ENCODE measurements at regions not wholly inside any gene's neighbourhood (a gene's known extent, or its start where the extent isn't known, plus 50 kb on each side); places are given as distances from the start of the nearest gene placed in this dataset.

DNA sequence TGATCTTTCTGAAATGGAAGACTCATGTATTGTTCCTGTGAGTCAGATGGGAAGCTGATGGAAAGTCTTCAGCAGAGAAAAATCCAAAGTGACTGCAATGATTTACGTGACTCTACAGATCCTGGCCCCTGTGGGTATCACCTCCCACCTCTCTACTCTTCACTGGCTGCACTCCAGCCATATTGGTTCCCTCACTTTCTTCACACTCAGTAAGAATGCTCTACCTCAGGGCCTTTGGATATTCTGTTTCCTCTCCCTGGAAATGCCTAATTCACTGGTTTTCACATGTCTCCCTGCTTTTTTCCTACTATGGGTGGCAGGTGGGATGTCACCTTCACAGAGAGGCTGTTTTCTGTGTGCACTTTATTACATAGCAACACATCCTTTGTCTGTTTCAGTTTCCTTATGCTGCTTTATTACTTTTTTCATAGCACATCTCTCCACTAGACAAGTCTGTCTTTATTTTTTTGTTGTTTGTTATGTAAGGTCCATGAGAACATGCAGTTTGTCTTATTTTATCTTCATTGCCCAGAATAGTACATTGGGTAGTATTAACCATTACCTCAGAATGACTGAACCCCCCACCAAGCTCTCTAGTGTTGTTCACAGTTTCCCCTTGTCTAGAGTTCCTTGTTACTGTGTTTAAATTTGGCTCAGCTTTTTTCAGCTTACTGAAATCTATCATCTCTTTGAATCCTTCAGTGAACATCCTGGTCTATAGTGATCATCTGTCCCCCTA, 57.6 kb upstream of the CLNK start:
- DNase-seq: no peak
- 75 to 95% (median 93%) methylated on average over 1 of the region's 1 CpG for WGBS, 4 donors
- H3K9me3 ChIP-seq (replicated peaks in 1 of 3): no peaks in the 10 kb centered on the region
- H3K4me3 ChIP-seq: no peak overlapping the region
- no peaks in the 10 kb centered on the region for H3K36me3 ChIP-seq (replicated peaks in 1 of 2)
- no peaks in the 10 kb centered on the region for H3K27me3 ChIP-seq
- H3K4me1 ChIP-seq (replicated peaks in 1 of 2): no peaks in the 10 kb centered on the region
- intact Hi-C loops (cut with DNase I): no loop called here
- no peak overlapping the region for H3K27ac ChIP-seq
- TF ChIP-seq POLR2A (IDR thresholded peaks at IDR 0.05): no peak
- TF ChIP-seq, protein P1, sequence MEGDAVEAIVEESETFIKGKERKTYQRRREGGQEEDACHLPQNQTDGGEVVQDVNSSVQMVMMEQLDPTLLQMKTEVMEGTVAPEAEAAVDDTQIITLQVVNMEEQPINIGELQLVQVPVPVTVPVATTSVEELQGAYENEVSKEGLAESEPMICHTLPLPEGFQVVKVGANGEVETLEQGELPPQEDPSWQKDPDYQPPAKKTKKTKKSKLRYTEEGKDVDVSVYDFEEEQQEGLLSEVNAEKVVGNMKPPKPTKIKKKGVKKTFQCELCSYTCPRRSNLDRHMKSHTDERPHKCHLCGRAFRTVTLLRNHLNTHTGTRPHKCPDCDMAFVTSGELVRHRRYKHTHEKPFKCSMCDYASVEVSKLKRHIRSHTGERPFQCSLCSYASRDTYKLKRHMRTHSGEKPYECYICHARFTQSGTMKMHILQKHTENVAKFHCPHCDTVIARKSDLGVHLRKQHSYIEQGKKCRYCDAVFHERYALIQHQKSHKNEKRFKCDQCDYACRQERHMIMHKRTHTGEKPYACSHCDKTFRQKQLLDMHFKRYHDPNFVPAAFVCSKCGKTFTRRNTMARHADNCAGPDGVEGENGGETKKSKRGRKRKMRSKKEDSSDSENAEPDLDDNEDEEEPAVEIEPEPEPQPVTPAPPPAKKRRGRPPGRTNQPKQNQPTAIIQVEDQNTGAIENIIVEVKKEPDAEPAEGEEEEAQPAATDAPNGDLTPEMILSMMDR (IDR thresholded peaks at IDR 0.05): no peak

DNA sequence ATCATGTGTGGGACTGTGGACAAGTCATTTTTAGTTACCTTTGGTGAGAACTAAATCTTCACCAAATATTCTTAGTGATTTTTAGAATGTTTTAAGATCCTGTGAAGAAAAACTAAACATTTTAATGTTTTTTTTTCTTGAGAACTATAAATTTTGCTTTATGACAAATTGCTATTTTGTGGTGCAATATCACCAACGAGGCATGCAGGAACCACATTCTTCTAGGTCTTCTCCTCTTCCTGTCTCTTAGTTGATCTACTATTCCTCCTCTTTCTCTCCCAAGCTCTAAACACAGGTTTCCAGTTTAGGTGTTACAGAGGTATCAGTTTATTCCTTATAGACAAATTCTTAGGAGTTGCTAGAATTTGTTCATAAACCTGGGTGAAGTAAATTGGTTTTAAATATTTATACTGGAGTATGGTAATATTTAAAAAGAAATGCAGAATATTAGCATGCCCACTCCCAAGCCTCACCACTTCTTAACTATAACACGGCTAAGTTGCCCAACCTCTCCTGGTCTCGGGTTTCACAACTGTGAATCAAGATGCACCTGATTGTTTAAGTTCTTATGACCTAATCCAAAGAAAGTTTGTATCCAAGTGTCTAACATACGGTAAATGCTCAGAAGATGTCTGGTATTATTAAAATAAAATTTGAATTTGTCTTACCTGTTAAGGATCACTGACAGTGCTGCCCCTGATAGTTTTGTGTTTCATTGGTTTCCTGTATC, 56.5 kb upstream of the CLNK start:
- Histone ChIP-seq H3K4me1 (replicated peaks in 1 of 2) (no peaks in the 10 kb centered on the region), H3K27ac (no peak overlapping the region), H3K4me3 (no peak overlapping the region), H3K36me3 (replicated peaks in 1 of 2) (no peaks in the 10 kb centered on the region), H3K9me3 (replicated peaks in 1 of 3) (no peaks in the 10 kb centered on the region), H3K27me3 (no peaks in the 10 kb centered on the region)
- TF ChIP-seq, protein P1 (IDR thresholded peaks at IDR 0.05): no peak
- TF ChIP-seq POLR2A (IDR thresholded peaks at IDR 0.05): no peak
- WGBS, 4 donors: 74 to 76% (median 75%) methylated on average over 4 of the region's 4 CpGs
- no peak for DNase-seq
- intact Hi-C loops (cut with DNase I): no loop called here

DNA sequence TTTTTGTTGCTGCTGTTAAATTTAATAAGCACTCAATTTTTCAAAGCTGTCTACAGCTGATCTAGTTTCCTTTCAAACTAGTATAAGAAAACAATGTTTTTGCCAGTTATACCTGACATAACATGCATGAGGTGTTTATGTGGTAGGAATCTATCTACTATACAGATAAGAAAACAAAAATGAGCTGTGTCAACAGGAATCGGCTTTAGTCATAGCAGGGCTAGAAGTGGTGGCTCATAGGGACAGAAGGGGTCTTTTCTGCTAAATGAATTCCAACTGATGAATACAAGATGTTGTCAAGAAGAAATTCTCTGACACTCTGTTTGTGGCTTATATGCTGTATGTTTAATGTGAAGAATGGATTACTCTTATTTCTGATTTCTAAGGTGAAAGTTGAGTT, 55.7 kb upstream of the CLNK start:
- TF ChIP-seq, protein P1 (IDR thresholded peaks at IDR 0.05): no peak
- TF ChIP-seq POLR2A (IDR thresholded peaks at IDR 0.05): no peak
- no peak overlapping the region for H3K27ac ChIP-seq

DNA sequence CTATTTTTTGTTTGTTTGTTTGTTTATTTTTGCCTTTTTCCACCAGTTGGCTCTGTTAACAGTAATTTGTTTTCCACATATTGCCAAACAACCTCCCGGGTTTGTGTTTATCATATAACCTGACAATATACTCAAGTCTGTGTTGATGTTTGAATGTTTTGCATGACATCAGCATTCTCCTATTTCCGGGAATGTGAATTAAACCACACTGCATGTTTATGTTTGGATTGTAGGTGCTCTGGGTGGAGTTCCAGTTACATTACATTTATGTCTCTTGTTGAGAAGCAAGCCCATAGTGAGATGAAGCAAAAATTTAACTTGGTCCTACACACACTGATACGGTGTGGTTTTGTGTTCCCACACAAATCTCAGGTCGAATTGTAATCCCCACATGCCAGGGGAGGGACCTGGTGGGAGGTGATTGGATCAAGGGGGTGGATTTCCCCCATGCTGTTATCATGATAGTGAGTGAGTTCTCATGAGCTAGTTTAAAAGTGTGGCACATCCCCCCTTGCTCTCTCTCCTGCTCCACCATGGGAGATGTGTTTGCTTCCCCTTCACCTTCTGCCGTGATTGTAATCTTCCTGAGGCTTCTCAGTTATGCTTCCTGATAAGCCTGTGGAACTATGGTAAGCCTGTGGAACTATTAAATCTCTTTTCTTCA, 54.4 kb upstream of the CLNK start:
- no peak overlapping the region for H3K4me3 ChIP-seq
- H3K4me1 ChIP-seq (replicated peaks in 1 of 2): no peaks in the 10 kb centered on the region
- H3K9me3 ChIP-seq (replicated peaks in 1 of 3): no peaks in the 10 kb centered on the region
- intact Hi-C loops (cut with DNase I): no loop called here
- no peak for DNase-seq
- 73 to 85% (median 78%) methylated on average over 5 of the region's 5 CpGs for WGBS, 4 donors
- H3K36me3 ChIP-seq (replicated peaks in 1 of 2): no peaks in the 10 kb centered on the region
- H3K27me3 ChIP-seq: no peaks in the 10 kb centered on the region
- H3K27ac ChIP-seq: no peak overlapping the region
- no peak for TF ChIP-seq POLR2A (IDR thresholded peaks at IDR 0.05)
- TF ChIP-seq, protein P1 (IDR thresholded peaks at IDR 0.05): no peak

More for the DNA sequence above, 55.7 kb upstream of the CLNK start:
- Histone ChIP-seq H3K4me3 (no peak overlapping the region), H3K27me3 (no peaks in the 10 kb centered on the region), H3K4me1 (replicated peaks in 1 of 2) (no peaks in the 10 kb centered on the region), H3K36me3 (replicated peaks in 1 of 2) (no peaks in the 10 kb centered on the region), H3K9me3 (replicated peaks in 1 of 3) (no peaks in the 10 kb centered on the region)
- 81 to 89% (median 83%) methylated on average over 1 of the region's 1 CpG for WGBS, 4 donors
- intact Hi-C loops (cut with DNase I): no loop called here
- DNase-seq: no peak

All from adrenal gland (tissue), 9 donors.